ENCODE measurements at regions not wholly inside any gene's neighbourhood (a gene's known extent, or its start where the extent isn't known, plus 50 kb on each side); places are given as distances from the start of the nearest gene placed in this dataset.

DNA sequence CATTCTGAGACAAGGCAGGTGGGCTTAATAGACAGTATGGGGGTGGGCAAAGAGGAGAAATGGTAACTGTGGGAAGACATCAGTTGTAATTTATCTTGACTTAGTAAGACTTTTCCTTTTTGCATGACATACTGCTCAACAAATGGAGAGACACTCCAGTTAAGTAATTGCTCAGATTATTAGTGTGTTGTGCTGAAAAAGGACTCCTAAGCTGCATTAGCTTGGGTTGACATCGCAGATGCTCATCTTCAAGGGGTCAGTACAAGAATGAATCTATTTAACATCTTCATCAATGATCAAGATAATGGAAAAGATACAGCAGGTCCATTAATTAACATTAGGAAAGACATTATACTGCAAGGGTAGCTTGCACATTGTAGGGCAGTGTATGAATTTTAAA, 181.1 kb upstream of the ELAVL2 start:
- TF ChIP-seq, protein P1, sequence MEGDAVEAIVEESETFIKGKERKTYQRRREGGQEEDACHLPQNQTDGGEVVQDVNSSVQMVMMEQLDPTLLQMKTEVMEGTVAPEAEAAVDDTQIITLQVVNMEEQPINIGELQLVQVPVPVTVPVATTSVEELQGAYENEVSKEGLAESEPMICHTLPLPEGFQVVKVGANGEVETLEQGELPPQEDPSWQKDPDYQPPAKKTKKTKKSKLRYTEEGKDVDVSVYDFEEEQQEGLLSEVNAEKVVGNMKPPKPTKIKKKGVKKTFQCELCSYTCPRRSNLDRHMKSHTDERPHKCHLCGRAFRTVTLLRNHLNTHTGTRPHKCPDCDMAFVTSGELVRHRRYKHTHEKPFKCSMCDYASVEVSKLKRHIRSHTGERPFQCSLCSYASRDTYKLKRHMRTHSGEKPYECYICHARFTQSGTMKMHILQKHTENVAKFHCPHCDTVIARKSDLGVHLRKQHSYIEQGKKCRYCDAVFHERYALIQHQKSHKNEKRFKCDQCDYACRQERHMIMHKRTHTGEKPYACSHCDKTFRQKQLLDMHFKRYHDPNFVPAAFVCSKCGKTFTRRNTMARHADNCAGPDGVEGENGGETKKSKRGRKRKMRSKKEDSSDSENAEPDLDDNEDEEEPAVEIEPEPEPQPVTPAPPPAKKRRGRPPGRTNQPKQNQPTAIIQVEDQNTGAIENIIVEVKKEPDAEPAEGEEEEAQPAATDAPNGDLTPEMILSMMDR (IDR thresholded peaks at IDR 0.05), result no peak
- no peak for TF ChIP-seq POLR2A (IDR thresholded peaks at IDR 0.05)

All from ovary (tissue), 3 donors.